WTC11 (cell line): ENCODE measurements at regions not wholly inside any gene's neighbourhood (a gene's known extent, or its start where the extent isn't known, plus 50 kb on each side); places are given as distances from the start of the nearest gene placed in this dataset.

ENCODE experiments used
- ATAC-seq: fragments of 200-7000 bp; cut with Tn5 transposase; 2 replicates; pipeline ENCODE4 v1.10.0; 2021; ENCODE audit warnings: mild to moderate bottlenecking, moderate library complexity
- CTCF ChIA-PET: fragments of 300-600 bp; sonication (Branson Sonifier 250); formaldehyde crosslinking; loops from one replicate; lab custom pipeline; 2021; ENCODE audit warnings: antibody characterized with exemption; lab: Charles Lee
- POLR2A ChIA-PET: fragments of 350-600 bp; sonication (Branson Sonifier 250); formaldehyde crosslinking; loops from one replicate; lab custom pipeline; 2021; ENCODE audit warnings: antibody characterized with exemption; lab: Charles Lee
- DNase-seq: peaks from one replicate; pipeline ENCODE4 v3.0.0; 2021; ENCODE audit warnings: low spot score
- H3K27ac Mint-ChIP-seq: 2 replicates; pipeline ENCODE4 v1.8.0; 2021; ENCODE audit warnings: mixed read lengths
- H3K27me3 Mint-ChIP-seq: 2 replicates; pipeline ENCODE4 v1.8.0; 2021; ENCODE audit warnings: low read depth, mild to moderate bottlenecking, moderate library complexity, mixed read lengths
- H3K36me3 Mint-ChIP-seq: 2 replicates; pipeline ENCODE4 v1.8.0; 2021; ENCODE audit warnings: mixed read lengths
- H3K4me1 Mint-ChIP-seq: 2 replicates; pipeline ENCODE4 v1.8.0; 2022; ENCODE audit warnings: mixed read lengths
- H3K4me3 Mint-ChIP-seq: 2 replicates; pipeline ENCODE4 v1.8.0; 2021; ENCODE audit warnings: mild to moderate bottlenecking, moderate library complexity, mixed read lengths
- H3K9me3 Mint-ChIP-seq: 2 replicates; pipeline ENCODE4 v1.8.0; 2021; ENCODE audit warnings: mixed read lengths
- AFF4 ChIP-seq: sonication (generic); formaldehyde crosslinking; IDR thresholded peaks from 2 replicates; pipeline ENCODE4 v1.8.1; 2023; ENCODE audit warnings: mild to moderate bottlenecking, missing genetic modification reagents, borderline replicate concordance
- ATF3 ChIP-seq: sonication (generic); formaldehyde crosslinking; conservative IDR thresholded peaks from 2 replicates; pipeline ENCODE4 v1.8.1; 2022; ENCODE audit warnings: mild to moderate bottlenecking, missing genetic modification reagents
- E2F4 ChIP-seq: sonication (generic); formaldehyde crosslinking; IDR thresholded peaks from 2 replicates; pipeline ENCODE4 v1.8.1; 2022; ENCODE audit warnings: low read depth, mild to moderate bottlenecking, moderate library complexity, missing genetic modification reagents, borderline replicate concordance
- FOXJ3 ChIP-seq: sonication (generic); formaldehyde crosslinking; IDR thresholded peaks from 2 replicates; pipeline ENCODE4 v1.9.0; 2021; ENCODE audit warnings: missing genetic modification reagents, mild to moderate bottlenecking, borderline replicate concordance
- FOXK1 ChIP-seq: sonication (generic); formaldehyde crosslinking; IDR thresholded peaks from 2 replicates; pipeline ENCODE4 v1.8.0; 2022; ENCODE audit warnings: mild to moderate bottlenecking, moderate library complexity, missing genetic modification reagents
- JUN ChIP-seq: sonication (generic); formaldehyde crosslinking; IDR thresholded peaks from 2 replicates; pipeline ENCODE4 v1.8.0; 2023; ENCODE audit warnings: mild to moderate bottlenecking, missing genetic modification reagents
- KAT7 ChIP-seq: sonication (generic); formaldehyde crosslinking; IDR thresholded peaks from 2 replicates; pipeline ENCODE4 v1.8.1; 2023; ENCODE audit warnings: missing genetic modification reagents, mild to moderate bottlenecking, borderline replicate concordance
- MLX ChIP-seq: sonication (generic); formaldehyde crosslinking; IDR thresholded peaks from 2 replicates; pipeline ENCODE4 v1.8.1; 2023; ENCODE audit warnings: mild to moderate bottlenecking, missing genetic modification reagents, moderate library complexity
- PRDM15 ChIP-seq: sonication (generic); formaldehyde crosslinking; IDR thresholded peaks from 2 replicates; pipeline ENCODE4 v1.8.0; 2022; ENCODE audit warnings: missing genetic modification reagents
- RELA ChIP-seq: sonication (generic); formaldehyde crosslinking; IDR thresholded peaks from 2 replicates; pipeline ENCODE4 v1.8.1; 2022; ENCODE audit warnings: missing genetic modification reagents, mild to moderate bottlenecking, borderline replicate concordance
- SOX15 ChIP-seq: fragments of 250-450 bp; sonication (Bioruptor Pico); IDR thresholded peaks from 2 replicates; pipeline ENCODE4 v1.9.0; 2021; ENCODE audit warnings: mild to moderate bottlenecking
- STAT6 ChIP-seq: sonication (generic); formaldehyde crosslinking; conservative IDR thresholded peaks from 2 replicates; pipeline ENCODE4 v1.8.1; 2023; ENCODE audit warnings: mild to moderate bottlenecking, low read depth, missing genetic modification reagents, moderate library complexity
- ZBTB43 ChIP-seq: sonication (generic); formaldehyde crosslinking; IDR thresholded peaks from 2 replicates; pipeline ENCODE4 v1.8.1; 2023; ENCODE audit warnings: mild to moderate bottlenecking, missing genetic modification reagents
- ZMAT4 ChIP-seq: fragments of 250-450 bp; sonication (Bioruptor Pico); IDR thresholded peaks from 2 replicates; pipeline ENCODE4 v1.9.0; 2021; ENCODE audit warnings: mild to moderate bottlenecking
- ZNF138 ChIP-seq: sonication (generic); formaldehyde crosslinking; conservative IDR thresholded peaks from 2 replicates; pipeline ENCODE4 v1.8.1; 2022; ENCODE audit warnings: mild to moderate bottlenecking, moderate library complexity, missing genetic modification reagents
- ZNF396 ChIP-seq: fragments of 250-450 bp; sonication (Bioruptor Pico); IDR thresholded peaks from 2 replicates; pipeline ENCODE4 v1.8.0; 2021; ENCODE audit warnings: mild to moderate bottlenecking, moderate library complexity, borderline replicate concordance
- ZNF416 ChIP-seq: fragments of 250-450 bp; sonication (Bioruptor Pico); IDR thresholded peaks from 2 replicates; pipeline ENCODE4 v1.9.0; 2021; ENCODE audit warnings: mild to moderate bottlenecking, inconsistent platforms
- ZNF671 ChIP-seq: fragments of 250-450 bp; sonication (Bioruptor Pico); IDR thresholded peaks from 2 replicates; pipeline ENCODE4 v1.8.0; 2021; ENCODE audit warnings: mild to moderate bottlenecking
- ZSCAN18 ChIP-seq: fragments of 250-450 bp; sonication (Bioruptor Pico); IDR thresholded peaks from 2 replicates; pipeline ENCODE4 v2.1.2; 2022; ENCODE audit warnings: mild to moderate bottlenecking, moderate library complexity

- TF ChIP-seq PRDM15 (CRISPR knock-in tag) (no peak), ATF3 (no peak), ZSCAN18 (CRISPR knock-in tag) (no peak), SOX15 (CRISPR knock-in tag) (no peak)
- TF ChIP-seq, all 79 proteins: peak for 0
Measured at GRCh38 chr14:30462358-30462757, 96.6 kb upstream of the G2E3 start (continued).

- ATAC-seq (no peak), DNase-seq (no peak)
- no peaks in the 10 kb centered on the region for H3K9me3 Mint-ChIP-seq
- no peak overlapping the region for H3K27ac Mint-ChIP-seq
- H3K36me3 Mint-ChIP-seq = peaks cover 3% of the 10 kb centered on the region; the same call in 1 of the 2 replicates
- H3K4me1 Mint-ChIP-seq = peaks cover 10% of the 10 kb centered on the region
- no peak overlapping the region for H3K4me3 Mint-ChIP-seq
- H3K27me3 Mint-ChIP-seq = no peaks in the 10 kb centered on the region
- no peak for TF ChIP-seq JUN (CRISPR knock-in tag)
- no peak for TF ChIP-seq KAT7 (CRISPR knock-in tag)
- no peak for TF ChIP-seq ZBTB43 (CRISPR knock-in tag)
- no peak for TF ChIP-seq AFF4
- no peak for TF ChIP-seq ZNF671
- no peak for TF ChIP-seq STAT6 (CRISPR knock-in tag)
- TF ChIP-seq FOXK1 (CRISPR knock-in tag) = no peak
- no peak for TF ChIP-seq E2F4 (CRISPR knock-in tag)
- no peak for TF ChIP-seq ZNF138
- no peak for TF ChIP-seq ZNF416 (CRISPR knock-in tag)
- no peak for TF ChIP-seq RELA (CRISPR knock-in tag)
- TF ChIP-seq ZMAT4 (CRISPR knock-in tag) = no peak
- no peak for TF ChIP-seq MLX (CRISPR knock-in tag)
- TF ChIP-seq ZNF396 = no peak
- TF ChIP-seq SOX15 (CRISPR knock-in tag) = no peak
- TF ChIP-seq FOXJ3 (CRISPR knock-in tag) = no peak
- ChIA-PET CTCF (no interaction called here), POLR2A (no interaction called here)
Measured at GRCh38 chr14:30464481-30464880, 94.5 kb upstream of the G2E3 start.
